Fibroblast of peridontal ligament (primary cell): ENCODE measurements at regions not wholly inside any gene's neighbourhood (a gene's known extent, or its start where the extent isn't known, plus 50 kb on each side); places are given as distances from the start of the nearest gene placed in this dataset.
"Not testable (repeated sequence)": the region's sequence is repeated elsewhere in the genome, so short reads cannot be mapped to it uniquely, and the experiment has no call there.

Source experiments
- DNase-seq: peaks from one replicate; pipeline ENCODE4 v3.0.0-alpha.2; 2010; ENCODE audit errors: extremely low read depth

DNA sequence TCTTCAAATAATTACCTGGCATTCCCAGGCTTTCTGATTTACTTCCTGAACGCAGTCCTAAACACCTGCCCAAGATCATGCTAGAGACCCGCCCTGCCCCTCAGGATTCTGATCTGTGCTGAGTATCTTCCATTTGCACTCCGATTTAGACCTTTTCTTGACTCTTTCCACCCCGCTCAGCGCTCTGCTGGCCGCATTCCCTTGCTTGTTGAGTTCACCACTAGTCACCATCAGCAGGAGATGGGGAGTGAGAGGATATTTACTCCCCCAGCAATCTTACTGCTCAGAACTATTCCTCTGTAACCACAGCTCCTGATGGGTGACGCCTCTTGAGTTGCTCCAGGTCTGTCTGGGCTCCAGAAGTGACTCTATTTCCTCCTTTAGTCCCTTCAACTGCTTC lies 419.4 kb upstream of the MIR17HG start:
- no peak for DNase-seq

DNA sequence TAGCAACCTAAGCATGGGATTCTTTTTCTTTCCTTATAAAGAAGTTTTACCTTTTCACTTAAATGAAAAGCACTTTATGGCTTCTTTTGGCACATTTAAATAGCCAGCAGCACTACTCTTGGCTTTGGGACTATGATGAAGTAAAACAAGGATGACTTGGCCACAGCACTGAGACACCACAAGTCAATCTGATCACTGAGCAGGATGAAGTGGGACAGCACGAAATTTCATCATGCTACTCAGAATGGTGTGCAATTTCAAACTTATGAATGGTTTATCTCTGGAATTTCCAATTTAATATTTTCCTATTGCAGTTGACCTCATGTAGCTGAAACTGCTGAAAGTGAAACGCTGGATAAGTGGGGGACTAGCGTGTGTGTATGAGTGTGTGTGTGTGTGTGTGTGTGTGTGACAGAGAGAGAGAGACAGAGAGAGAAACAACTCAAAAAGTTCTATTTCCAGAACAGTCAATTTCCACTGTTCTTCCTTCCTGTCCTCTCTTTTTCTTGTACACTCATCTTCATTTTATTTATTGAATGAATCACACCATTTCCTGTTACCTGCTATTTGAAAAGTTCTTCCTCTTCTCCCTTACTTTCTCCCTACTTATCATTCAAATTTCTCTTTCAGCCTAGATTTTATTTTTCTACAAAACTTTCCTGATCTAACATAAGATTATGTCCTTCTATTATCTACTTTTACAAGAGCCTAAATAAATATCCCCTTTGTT lies 414.2 kb upstream of the MIR17HG start:
- no peak for DNase-seq

DNA sequence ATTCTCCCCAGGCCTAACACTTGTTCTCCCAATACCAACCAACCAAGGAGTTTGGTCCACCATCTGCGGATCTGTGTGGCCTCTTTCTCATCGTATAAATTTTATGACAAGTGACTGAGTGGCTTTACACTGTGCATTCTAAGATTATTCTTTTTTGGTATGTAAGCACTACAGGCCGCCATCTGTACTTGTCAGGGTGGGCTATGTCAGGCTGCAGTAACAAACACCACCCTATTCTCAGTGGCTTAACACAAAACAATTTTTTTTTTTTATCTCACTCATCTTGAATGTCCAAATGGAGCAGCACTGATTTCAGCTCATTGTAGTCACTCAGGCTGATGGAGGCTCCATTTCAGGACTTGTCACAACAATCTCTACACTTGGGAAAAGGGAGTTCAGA lies 412.7 kb upstream of the MIR17HG start:
- no peak for DNase-seq

DNA sequence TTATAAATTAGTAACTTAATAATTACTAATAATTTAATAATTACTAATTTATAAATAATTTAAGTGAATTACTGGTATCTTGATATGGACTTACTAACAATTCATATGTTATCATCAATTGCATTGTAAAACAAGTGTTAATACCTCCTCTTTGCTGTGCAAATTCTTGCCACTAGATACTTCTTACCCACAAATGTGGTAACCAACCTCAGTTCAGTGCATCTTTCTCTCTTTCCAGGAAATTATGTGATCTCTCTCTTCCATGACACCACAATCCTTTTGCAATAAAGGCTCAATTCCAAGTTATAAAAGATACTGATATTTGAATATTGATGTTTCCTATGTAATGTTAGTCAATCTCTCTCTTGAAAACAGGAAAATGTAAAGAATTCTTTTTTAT lies 408.6 kb upstream of the MIR17HG start:
- DNase-seq, result no peak

DNA sequence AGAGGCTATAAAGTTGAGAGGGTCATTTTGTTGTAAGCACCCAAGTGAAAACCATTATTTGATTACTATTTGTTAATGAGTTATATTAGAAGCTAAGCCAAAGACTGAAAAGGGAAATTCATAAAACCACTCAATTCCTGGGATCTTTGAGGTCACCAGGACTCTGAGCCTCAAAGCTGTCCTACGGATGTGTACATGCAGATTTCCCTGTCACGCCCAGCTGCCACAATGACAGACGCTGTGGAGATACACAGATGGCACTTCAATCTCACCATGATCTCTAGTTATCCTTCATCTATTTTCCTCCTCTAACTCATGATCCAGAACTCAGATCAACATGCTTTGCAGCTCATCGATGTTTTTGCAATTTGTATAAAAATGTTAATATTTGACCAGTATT lies 403.5 kb upstream of the MIR17HG start:
- DNase-seq, result no peak

DNA sequence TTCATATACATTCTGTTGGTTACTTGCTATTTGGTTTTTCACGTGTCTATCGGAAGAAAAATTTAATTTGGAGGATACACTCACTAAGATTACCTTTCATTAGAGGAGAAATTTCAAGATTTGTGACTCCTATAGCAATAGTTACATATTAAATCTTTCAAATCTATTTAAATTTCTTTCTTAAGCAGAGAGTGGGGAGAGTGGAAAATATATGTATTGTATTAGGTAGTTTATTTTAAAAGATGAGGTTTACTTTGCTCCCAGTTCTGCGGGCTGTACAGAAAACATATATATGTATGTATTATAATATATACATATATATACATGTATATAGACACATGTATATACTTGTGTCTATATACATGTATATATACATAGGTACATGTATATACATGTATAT lies 402.3 kb upstream of the MIR17HG start:
- DNase-seq, result not testable (repeated sequence)

DNA sequence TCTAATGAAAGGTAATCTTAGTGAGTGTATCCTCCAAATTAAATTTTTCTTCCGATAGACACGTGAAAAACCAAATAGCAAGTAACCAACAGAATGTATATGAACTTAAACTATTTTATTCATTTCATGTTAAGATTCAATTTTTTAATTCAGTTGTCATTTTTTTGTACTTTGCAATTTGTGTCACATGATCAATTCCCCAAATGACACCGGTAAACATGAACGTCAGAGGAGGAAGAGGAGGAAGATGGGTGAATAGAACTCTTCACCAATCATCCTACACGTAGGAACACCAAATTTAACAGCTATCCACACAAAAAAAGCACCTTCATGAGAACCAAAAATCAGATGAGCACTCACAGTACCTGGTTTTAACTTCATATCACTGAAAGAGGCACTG lies 401.4 kb upstream of the MIR17HG start:
- not testable (repeated sequence) for DNase-seq

DNA sequence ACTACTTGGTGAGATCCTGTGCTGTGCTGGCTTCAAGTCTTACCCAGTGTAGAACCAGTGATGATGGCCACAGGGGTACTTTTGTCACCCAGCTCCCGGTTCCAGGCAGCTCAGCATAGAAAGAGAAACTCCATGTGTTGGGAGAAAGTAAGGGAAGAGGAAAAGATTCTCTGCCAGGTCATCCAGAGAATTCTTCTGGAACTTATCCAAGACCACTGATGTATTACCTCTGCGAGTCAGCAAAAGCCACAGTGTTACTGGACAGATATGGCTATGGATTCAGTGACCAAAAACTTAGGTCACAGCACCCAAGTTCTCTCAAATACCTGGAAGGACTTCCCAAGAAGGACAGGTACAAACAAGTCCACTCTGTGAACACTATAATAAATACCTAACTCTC lies 399.5 kb upstream of the MIR17HG start:
- no peak for DNase-seq

DNA sequence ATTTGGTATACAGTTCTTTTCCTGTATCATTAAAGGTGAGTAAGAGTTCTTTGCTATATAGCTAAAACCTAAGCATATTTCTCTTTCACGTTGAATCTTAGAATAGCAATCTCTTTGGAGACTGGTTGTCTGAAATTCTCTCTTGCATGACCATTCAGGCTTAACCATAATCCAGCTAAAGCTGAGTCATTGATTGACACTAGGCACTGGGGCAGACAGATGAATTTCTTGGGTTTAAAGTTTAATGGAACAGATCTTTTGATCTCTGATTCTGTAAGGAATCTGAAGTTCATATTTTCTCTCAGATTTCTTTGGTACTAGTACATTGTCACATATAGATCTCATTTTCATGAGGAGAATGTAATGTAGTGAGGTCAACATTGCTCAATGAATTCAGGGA lies 397.3 kb upstream of the MIR17HG start:
- no peak for DNase-seq

DNA sequence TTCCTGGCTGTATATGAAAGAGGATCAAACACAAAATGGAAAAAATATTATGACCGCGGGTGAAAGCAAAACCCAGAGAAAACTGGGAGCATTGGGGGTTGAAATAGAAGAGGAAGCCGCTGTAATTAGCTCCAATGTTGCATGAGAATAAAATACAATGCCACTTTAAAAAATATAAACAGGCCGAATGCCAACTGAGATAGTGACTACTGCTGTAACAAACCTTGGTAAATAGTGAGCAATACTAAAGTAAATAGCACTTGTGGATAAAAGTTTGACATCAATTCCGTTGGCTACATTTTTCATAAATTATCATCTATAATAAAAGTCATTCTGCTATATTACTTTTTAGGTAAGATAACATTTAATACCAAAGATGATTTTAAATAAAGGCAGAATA lies 395.8 kb upstream of the MIR17HG start:
- DNase-seq, result no peak

DNA sequence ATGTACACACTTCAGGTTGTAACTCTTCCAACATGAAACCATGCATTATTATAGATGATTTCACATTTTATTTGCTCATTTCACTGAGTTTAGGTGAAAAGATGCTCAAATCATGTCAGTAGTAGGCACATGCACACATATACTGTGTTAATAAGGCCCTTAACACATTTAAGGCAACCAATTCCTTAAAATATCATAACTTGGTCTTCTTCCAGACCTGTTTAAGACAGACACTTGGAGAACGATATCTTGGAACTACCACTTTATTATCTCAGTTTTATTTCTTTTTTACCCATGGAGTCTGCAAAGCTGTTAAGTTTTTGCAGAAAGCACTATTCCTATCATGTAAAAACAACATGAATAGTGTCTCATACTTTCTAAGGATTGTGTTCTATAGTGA lies 395.2 kb upstream of the MIR17HG start:
- DNase-seq, result no peak

DNA sequence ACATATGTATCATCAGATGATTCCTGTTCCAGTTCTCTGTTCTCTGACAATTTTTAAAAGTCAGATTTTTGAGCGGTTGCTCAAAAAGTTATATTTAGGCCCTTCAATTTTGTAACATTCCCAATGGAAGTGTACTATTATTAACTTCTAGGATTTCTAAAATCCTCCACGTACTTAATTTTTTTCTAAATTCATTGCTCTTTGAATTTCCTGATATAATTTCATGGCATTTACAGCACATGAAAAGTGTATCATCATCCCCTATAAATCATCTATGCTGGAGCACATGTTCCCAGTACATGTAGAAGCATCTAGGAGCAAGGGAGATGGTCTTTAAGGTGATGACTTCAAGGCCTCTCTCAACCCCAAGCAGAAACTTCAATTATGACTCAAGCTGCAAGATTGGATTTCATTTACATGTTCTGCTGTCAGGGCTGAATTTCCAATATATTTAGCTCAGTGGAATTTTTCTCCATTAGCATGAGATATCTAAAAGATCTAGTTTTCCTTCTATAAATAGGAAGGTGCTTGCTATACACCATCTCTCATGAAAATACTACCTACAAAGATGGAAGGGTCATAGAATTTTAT lies 392.8 kb upstream of the MIR17HG start:
- DNase-seq, result no peak

DNA sequence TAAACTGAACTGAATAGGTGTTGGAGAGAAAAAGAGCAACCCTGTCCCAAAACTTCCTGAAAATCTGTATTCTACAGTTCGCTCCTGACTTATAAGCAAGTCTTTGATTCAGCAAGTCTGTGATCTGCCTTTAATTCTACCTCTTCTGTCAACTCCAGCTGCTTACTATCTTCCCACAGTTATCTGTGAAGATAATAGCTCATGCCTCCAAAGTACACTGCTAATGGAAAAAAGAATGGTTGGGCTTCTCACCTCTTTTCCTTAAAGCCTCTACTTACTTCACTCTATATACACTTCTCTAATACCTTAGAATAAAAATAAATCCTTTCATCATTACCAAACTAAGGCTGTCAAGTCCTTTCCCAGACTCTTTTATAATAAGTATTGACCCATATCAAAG lies 391.5 kb upstream of the MIR17HG start:
- DNase-seq, result no peak

DNA sequence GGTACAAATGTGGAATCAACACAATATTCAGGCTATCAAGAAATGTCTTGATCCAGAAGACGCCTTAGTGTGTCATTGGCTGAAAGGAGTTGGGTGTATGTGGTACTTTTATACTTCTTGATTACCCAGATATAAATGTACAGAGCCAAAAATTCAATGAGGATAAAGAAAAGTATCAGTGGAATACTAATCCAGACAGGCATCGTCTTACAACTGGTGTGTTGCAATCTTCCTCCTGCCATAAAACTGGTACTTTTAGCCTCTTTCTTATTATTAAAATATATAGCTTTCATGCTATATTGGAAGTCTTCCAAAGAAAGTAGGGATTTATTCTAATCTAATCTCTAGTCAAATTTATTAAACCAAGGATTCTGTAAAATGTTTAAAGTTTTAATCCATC lies 388.6 kb upstream of the MIR17HG start:
- no peak for DNase-seq

DNA sequence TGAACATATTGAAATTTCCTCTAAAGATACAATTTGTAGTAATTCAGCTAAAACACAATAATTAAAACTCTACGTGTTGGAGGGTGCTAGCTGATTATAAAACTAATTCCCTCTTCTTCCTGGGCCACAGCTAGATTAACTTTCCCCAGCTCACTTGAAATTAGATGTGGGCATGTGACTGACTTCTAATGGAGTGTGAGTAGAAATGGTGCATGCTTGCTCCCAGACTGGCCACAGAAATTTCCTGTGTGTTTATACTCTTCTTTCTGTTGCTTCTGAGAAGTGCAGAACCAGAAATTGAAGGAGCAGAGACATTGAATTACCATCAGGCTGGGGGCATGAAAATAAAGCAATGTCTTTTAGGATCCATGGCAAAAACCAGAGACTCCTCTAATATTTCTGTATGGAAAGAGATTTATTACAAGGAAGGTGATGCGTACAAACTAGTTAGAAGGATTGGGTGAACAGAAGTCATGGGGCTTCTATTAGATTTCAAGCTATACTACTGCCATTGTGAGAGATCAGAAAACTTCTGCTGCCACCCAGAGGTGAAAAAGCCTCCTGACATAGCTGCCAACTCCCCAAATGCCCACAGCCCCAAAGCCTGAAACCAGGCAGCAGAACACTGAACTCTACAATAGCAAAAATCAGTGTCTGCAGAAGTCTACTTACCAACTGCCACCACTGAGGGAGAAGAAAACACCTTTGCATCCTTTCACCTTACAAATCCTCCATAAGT lies 379.2 kb upstream of the MIR17HG start:
- no peak for DNase-seq

DNA sequence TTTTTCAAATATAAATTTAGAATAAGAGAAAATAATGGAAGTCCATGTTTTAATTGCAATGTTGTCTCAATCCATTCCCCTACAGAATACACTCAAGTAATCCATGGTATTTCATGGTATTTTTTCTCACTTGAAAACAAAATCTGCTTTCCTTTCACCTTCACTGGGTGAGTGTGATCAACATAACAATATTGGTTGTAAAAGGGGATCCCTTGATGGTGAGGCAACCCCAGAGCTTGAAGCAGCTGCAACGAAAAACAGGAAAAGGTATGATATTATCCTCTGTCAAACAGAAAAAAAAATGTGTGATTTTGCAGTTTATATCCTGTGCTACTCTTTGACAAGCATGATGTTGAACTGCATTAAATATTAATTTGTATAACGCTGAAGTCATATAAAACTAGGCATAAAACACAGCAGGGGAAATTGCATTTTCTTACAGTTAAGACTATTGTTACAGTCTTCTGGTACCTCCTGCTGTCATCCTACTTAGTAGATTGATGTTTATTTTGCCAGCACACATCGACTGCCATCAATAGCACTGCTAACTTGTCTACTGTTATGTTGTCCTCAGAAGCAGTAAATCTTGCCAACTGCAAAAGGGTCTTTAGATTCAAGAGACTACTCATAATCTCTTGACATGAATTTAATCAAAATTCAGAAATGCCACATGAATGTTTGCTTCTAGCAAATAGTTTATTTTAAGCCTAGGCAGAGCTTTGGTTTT lies 373.1 kb upstream of the MIR17HG start:
- no peak for DNase-seq

DNA sequence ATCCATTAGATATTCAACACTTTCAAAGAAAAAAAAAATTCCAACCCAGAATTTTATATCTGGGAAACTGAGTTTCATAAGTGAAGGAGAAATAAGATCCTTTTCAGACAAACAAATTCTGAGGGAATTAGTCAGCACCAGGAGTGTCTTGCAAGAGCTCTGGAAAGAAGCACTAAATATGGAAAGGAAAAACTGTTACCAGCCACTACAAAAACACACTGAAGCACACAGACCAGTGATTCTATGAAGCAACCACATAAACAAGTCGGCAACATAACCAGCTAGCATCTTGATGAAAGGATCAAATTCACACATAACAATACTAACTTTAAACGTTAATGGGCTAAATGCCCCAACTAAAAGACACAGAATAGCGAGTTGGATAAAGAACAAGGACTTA lies 368.4 kb upstream of the MIR17HG start:
- DNase-seq, result no peak

DNA sequence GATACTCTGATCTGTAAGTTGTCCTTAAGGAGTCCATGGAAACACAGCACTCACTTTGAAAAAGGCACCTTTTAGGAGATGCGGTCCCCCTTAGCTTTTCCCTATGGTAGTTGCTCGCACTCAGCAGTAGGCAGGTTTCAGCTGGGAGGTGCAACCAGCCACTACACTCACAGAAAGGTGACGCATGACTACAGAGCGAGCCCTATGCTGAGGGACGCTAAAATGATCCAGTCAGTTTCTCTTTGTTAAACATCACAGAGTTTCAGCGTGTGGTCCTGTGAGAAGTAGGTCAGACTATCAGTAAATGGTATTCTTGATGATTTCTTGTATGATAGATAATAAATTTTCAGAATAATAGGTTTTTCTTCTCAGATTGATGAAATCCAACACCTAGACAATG lies 362.7 kb upstream of the MIR17HG start:
- DNase-seq, result no peak

DNA sequence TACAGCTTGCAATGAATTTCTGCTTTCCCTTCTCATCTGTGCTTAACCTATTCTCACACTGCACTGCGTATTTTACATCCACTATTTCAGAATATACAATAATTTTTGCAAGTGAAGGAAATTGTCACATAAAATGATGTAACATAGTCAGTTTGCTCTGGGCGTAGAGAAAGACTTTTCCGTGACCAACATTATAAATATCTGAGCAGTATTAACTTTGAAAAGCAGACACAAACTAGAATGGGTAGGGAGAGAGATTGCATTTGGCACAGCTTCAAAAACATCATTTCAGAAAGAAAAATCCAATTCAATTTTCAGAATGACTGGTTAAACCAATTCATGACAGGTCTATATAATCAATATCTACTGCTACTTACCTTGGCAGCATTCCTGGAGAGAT lies 352.5 kb upstream of the MIR17HG start:
- DNase-seq, result no peak

DNA sequence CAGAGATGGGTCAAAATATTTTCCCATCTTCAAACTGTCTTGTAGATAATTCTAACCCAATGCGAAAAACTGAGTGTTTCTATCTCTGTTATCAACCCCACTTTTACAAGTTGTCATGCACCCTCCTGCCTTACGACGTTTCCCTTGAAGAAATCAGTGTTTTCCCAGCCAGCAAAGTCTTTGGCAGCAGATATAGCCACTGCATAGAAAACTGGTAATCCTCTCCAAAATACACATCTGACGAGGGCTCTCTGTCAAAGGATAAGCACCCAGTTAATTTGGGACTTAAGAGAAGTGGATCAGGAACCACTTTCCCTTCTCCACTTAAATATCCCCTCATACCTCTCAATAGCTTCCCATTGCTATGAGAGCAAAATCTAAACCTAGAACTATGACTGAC lies 351.9 kb upstream of the MIR17HG start:
- no peak for DNase-seq

DNA sequence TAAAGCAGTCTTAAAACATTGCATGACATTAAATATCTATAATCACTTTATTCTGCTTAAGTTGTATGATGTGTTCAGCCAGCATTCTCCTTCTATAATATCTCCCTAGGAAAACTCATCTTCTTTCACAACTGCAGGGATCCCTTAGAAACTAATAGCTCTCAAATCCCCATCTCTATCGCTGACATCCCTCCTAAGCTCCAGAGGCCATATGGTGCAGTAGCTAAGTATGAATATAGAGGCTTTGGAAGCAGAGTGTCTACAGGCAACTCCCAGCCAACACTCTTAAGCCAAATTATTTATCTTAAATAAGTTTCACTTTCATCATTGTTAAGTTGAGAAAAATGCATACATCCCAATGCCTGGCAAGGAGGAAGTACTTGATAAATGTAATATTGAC lies 349.5 kb upstream of the MIR17HG start:
- DNase-seq, result no peak

DNA sequence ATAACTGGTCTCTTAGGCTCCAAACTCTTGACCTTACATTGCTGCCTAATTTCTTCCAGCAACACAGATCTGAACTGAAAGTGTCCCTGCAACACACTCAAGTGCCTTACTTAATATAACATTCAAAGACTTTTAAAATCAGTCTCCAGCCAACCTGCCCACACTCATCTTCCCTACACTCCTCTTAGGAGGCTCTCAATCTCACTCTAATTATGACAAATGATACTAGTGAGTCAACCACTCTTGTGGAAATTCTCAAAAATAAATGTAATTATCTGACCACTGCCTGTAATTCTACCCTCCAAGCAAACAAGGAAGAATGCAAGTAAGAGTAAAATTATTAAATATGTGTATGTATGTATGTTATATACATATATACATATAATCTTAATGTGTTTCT lies 348.1 kb upstream of the MIR17HG start:
- no peak for DNase-seq

DNA sequence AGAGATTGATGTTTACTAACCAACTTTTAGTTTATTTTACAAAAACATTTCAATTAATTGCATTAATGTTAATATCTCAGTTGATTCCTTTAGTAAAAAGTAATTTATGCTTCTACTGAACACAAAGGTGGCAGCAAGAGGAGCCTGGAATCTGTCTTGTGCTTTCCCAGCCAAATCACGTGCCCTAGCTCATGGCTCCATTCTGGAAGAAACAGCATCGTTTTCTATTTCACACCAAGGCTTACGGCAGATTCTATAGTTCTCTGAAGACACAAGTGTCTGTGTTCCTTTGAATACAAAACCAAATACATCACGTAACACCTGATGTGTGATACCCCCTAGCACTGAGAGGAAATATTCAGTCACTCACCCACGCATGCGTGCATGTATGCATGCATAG lies 346.1 kb upstream of the MIR17HG start:
- no peak for DNase-seq
